ENCODE measurements at regions not wholly inside any gene's neighbourhood (a gene's known extent, or its start where the extent isn't known, plus 50 kb on each side); places are given as distances from the start of the nearest gene placed in this dataset.

DNA sequence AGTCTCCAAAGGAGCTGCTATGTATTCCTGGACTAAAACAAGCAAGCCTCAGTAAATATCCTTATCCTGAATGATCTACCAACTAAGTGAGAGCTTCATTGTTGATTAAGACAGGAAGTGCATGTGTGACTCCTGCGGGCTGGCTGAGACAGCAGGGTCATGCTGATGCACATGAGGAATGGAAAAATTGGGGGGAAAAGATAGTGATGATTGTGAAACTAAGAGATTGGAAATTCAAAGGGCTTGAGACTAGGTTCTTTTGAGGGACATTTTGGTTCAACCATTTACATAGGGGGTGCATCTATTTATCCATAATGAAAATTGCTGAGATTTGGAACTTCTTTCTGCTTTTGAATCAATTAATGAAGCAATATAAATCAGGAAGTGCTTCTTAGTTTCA is 61.1 kb upstream of the C1QTNF7 start:
- TF ChIP-seq, protein P1, sequence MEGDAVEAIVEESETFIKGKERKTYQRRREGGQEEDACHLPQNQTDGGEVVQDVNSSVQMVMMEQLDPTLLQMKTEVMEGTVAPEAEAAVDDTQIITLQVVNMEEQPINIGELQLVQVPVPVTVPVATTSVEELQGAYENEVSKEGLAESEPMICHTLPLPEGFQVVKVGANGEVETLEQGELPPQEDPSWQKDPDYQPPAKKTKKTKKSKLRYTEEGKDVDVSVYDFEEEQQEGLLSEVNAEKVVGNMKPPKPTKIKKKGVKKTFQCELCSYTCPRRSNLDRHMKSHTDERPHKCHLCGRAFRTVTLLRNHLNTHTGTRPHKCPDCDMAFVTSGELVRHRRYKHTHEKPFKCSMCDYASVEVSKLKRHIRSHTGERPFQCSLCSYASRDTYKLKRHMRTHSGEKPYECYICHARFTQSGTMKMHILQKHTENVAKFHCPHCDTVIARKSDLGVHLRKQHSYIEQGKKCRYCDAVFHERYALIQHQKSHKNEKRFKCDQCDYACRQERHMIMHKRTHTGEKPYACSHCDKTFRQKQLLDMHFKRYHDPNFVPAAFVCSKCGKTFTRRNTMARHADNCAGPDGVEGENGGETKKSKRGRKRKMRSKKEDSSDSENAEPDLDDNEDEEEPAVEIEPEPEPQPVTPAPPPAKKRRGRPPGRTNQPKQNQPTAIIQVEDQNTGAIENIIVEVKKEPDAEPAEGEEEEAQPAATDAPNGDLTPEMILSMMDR (IDR thresholded peaks at IDR 0.05; ENCODE audit: control insufficient read depth, extremely low read depth, insufficient read depth) = no peak
- H3K4me3 ChIP-seq (ENCODE audit: low read depth, low read length) = no peak overlapping the region
- no peak for DNase-seq (ENCODE audit: low read depth)

DNA sequence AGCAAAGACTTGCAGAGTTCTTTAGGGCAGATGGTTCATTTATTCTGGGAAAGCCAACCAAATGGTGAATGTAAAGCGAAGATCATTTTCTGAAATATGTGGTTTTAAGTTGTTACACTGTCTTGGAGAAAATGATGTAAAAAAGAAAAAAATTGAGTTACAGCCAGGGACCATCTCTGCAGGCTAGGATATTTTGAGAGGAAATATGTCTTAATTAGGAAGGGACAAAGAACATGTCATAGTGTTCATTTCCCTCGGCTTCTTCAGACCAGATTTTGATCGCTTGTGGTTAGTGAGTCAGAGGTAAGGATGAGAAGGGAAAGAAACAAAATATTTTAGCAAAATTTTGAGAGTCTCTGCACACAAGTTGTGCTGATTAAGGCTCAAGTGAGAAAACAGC is 59.0 kb upstream of the C1QTNF7 start:
- DNase-seq (ENCODE audit: low read depth) = no peak
- TF ChIP-seq, protein P1 (IDR thresholded peaks at IDR 0.05; ENCODE audit: control insufficient read depth, extremely low read depth, insufficient read depth) = no peak

DNA sequence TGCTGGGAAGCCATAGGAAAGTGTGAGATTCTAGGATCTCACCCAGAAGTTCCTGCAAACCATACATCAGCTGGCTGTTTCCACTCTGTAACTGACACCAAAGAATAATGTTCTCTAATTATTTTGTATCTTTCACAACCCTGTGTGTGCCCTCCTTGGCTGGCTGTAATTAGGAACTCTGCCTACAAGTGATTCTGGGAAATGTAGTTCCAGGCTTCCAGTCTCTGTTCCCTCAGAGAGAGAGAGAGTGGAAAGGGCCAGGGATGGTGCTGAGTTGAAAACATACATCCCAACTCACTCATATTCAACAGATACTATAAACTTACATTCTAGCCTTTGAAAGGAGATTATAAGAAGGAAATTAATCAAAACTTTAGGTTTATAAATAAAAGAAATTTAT is 57.5 kb upstream of the C1QTNF7 start:
- DNase-seq (ENCODE audit: low read depth) = no peak
- TF ChIP-seq, protein P1 (IDR thresholded peaks at IDR 0.05; ENCODE audit: control insufficient read depth, extremely low read depth, insufficient read depth) = no peak
- no peak overlapping the region for H3K4me3 ChIP-seq (ENCODE audit: low read depth, low read length)

More for the DNA sequence above, 59.0 kb upstream of the C1QTNF7 start:
- no peak overlapping the region for H3K4me3 ChIP-seq (ENCODE audit: low read depth, low read length)

DNA sequence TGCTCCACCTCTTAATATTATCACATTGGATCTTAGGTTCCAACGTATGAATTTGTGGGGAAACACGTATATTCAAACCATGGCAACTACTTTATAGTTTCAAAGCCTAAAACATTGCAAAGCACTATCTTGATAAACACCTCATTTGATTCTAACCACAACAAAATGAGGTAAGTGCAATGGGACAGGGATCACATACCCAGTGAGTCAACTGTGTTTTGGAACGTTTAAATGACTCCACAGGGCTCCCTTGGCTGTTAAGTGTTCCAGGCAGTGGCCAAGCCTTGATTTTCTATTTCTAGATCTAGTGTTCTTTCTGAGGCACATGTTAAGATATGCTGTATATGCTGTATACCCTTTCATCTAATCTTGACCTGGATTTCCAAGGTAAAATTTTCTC is 54.5 kb upstream of the C1QTNF7 start:
- DNase-seq (ENCODE audit: low read depth) = no peak
- TF ChIP-seq, protein P1 (IDR thresholded peaks at IDR 0.05; ENCODE audit: control insufficient read depth, extremely low read depth, insufficient read depth) = no peak
- H3K4me3 ChIP-seq (ENCODE audit: low read depth, low read length) = no peak overlapping the region

DNA sequence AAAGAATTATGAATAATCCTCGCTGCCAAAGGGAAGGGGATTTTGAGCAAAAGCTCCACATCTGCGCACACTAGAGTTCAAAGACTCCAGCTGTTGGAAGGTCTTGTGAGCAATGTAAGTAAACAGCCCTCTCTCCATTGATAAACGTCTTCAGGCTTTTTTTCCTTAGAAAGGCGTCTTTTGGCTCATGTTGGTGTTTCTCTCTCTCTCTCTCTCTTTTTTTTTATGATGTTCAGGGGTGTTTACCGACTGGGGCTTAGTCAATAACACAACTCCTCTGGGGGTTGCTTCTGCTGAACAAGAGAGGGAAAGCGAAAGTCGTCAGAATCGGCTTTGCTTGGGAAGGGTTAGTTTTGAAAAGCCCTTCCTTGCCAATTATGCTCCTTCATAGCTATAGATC is 53.2 kb upstream of the C1QTNF7 start:
- 0 out of 2 replicates have a peak overlapping the region, but pooled peaks have one; percentile 14 for H3K4me3 ChIP-seq (ENCODE audit: low read depth, low read length)
- TF ChIP-seq, protein P1 (IDR thresholded peaks at IDR 0.05; ENCODE audit: control insufficient read depth, extremely low read depth, insufficient read depth) = no peak
- no peak for DNase-seq (ENCODE audit: low read depth)

DNA sequence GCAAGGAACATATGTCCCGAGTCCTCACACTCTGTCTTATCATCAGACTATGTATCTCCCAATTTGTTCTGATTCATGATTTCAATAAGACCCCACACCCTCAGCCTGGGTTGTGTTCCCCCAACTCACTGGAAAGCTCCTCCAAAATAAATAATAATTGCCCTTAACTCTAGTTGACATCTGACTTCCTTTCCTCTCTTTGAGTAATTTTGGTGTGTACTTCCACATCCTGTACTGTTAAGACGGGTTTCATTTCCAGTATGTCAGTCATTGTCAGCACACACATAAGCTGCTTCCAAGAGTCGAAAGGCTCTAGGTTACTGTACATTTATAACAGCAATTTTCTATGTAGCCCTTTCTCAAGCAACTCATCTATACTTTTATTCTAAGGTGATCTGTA is 52.2 kb upstream of the C1QTNF7 start:
- DNase-seq (ENCODE audit: low read depth) = no peak
- H3K4me3 ChIP-seq (ENCODE audit: low read depth, low read length) = no peak overlapping the region
- TF ChIP-seq, protein P1 (IDR thresholded peaks at IDR 0.05; ENCODE audit: control insufficient read depth, extremely low read depth, insufficient read depth) = no peak

DNA sequence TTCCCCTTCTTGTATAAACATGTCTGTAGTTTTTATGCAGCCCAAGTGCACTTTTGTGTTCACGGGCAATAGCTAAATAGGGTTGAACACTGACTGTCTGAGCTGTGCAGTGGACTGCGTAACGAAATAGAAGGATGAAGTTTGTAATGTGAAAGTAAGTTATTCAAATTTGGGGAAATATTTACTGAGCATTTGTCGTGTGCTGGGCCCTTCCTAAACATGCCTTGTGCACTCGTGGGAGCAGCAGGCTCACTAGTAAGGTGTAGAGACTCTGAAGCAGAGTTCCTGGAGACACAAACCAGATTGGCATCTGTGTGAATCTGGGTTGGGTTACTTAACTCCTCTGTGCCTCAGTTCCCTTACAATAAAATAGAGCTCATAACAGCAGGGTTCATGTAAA is 51.7 kb upstream of the C1QTNF7 start:
- no peak overlapping the region for H3K4me3 ChIP-seq (ENCODE audit: low read depth, low read length)
- no peak for DNase-seq (ENCODE audit: low read depth)
- TF ChIP-seq, protein P1 (IDR thresholded peaks at IDR 0.05; ENCODE audit: control insufficient read depth, extremely low read depth, insufficient read depth) = no peak
